ENCODE measurements at regions not wholly inside any gene's neighbourhood (a gene's known extent, or its start where the extent isn't known, plus 50 kb on each side); places are given as distances from the start of the nearest gene placed in this dataset.
A peak's percentile ranks its signal among the peaks of the same experiment; 100 is the strongest.

- H3K4me3 Mint-ChIP-seq, result no peak overlapping the region
- no peak overlapping the region for H3K27ac Mint-ChIP-seq
- peaks cover 4 to 7% of the 10 kb centered on the region in 2 donors for H3K4me1 Mint-ChIP-seq (ENCODE audit: low read depth in 2 of 2)
- H3K27me3 Mint-ChIP-seq, result peaks cover 0 to 2% of the 10 kb centered on the region in 2 donors
- no peaks in the 10 kb centered on the region for H3K36me3 Mint-ChIP-seq
- ATAC-seq, result no peak
- DNase-seq (ENCODE audit: low spot score), result no peak
- H3K9me3 Mint-ChIP-seq, result no peaks in the 10 kb centered on the region
Measured at GRCh38 chr4:4671774-4672349, 130.0 kb upstream of the STX18 start.

- peaks cover 0 to 2% of the 10 kb centered on the region in 2 donors for H3K27me3 Mint-ChIP-seq
- no peak for DNase-seq (ENCODE audit: low spot score)
- no peaks in the 10 kb centered on the region for H3K36me3 Mint-ChIP-seq
- H3K27ac Mint-ChIP-seq, result no peak overlapping the region
- no peaks in the 10 kb centered on the region for H3K9me3 Mint-ChIP-seq
- H3K4me3 Mint-ChIP-seq, result no peak overlapping the region
- H3K4me1 Mint-ChIP-seq (ENCODE audit: low read depth in 2 of 2), result peaks cover 4 to 7% of the 10 kb centered on the region in 2 donors
- no peak for ATAC-seq
Measured at GRCh38 chr4:4670869-4671268, 129.0 kb upstream of the STX18 start.

DNA sequence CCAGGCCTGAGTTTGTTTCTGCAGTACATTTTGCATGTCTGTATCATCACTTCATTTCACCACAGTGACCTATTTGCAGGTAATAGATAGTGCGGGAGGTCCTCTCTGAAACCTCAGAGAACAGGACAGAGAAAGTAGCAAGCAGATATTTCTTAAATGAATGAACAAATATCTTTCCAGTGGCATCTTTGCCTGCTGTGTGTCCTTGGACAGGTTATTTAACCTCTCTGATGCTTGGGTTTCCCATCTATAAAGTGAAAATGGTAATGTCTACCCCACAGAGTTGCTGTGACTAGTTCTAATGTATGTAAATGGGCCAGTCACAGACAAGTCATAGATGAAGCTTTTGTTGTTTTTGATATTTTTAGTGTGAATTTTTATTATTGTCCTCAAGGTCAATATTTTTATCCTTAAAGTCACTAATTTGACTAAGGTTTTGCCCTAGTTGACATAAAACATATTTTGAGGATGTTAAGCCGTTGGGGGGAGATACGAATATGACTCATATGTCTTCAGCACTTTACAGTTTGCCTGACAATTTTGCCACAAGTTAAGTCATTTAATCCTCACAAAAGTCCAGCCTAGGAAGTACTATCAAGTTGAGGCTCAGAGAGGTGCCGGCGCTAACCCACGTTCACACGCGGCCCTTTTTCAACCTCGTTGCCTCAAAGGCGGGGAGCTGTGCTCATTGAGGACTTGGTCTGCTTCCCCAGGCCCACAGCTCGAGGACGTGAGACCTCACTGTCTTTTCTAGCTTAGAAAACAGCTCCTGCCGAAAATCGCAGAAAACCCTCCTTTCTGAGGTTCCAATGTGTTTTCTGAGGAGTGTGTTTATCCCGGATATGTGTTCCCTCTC lies 126.7 kb upstream of the STX18 start:
- peaks cover 4 to 7% of the 10 kb centered on the region in 2 donors for H3K4me1 Mint-ChIP-seq (ENCODE audit: low read depth in 2 of 2)
- no peak overlapping the region for H3K27ac Mint-ChIP-seq
- H3K27me3 Mint-ChIP-seq, result peaks cover 0 to 2% of the 10 kb centered on the region in 2 donors
- ATAC-seq (peak in 1 of 2 donors; percentile 48), DNase-seq (ENCODE audit: low spot score) (no peak)
- H3K9me3 Mint-ChIP-seq, result no peaks in the 10 kb centered on the region
- no peak overlapping the region for H3K4me3 Mint-ChIP-seq
- no peaks in the 10 kb centered on the region for H3K36me3 Mint-ChIP-seq

GRCh38 chr4:4667622-4668081 lies 125.8 kb upstream of the STX18 start:
- no peaks in the 10 kb centered on the region for H3K9me3 Mint-ChIP-seq
- no peaks in the 10 kb centered on the region for H3K36me3 Mint-ChIP-seq
- no peak overlapping the region for H3K27ac Mint-ChIP-seq
- peaks cover 4 to 7% of the 10 kb centered on the region in 2 donors for H3K4me1 Mint-ChIP-seq (ENCODE audit: low read depth in 2 of 2)
- peaks cover 0 to 2% of the 10 kb centered on the region in 2 donors for H3K27me3 Mint-ChIP-seq
- no peak overlapping the region for H3K4me3 Mint-ChIP-seq
- DNase-seq (ENCODE audit: low spot score) (no peak), ATAC-seq (no peak)

GRCh38 chr4:4666693-4667621 lies 125.1 kb upstream of the STX18 start:
- H3K4me1 Mint-ChIP-seq (ENCODE audit: low read depth in 2 of 2), result peaks cover 4 to 7% of the 10 kb centered on the region in 2 donors
- no peak for DNase-seq (ENCODE audit: low spot score)
- H3K9me3 Mint-ChIP-seq, result no peaks in the 10 kb centered on the region
- ATAC-seq, result no peak
- H3K4me3 Mint-ChIP-seq, result no peak overlapping the region
- H3K36me3 Mint-ChIP-seq, result no peaks in the 10 kb centered on the region
- no peak overlapping the region for H3K27ac Mint-ChIP-seq
- peaks cover 0 to 2% of the 10 kb centered on the region in 2 donors for H3K27me3 Mint-ChIP-seq

- H3K4me3 Mint-ChIP-seq, result no peak overlapping the region
Measured at GRCh38 chr4:4666187-4666586, 124.3 kb upstream of the STX18 start.

DNA sequence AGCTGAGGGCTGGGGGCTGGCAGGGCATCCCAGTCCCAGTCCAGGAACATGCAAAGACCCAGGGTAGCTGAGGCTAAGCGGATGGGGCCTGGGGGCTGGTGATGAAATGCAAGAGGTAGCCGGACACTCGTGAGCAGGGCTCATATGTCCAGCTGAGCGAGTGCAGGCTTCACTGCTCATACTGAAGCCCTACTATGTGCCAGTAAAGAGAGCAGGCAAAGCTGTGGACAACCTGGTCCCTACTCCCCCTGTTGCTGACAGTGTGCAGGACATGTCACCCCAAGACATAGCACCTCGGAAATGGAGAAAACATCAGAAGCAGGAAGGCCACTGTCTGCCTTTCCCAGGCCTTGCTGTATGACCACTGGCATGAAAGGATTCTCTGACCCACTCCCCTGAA lies 122.4 kb upstream of the STX18 start:
- no peak overlapping the region for H3K27ac Mint-ChIP-seq
- H3K4me3 Mint-ChIP-seq, result no peak overlapping the region
- no peaks in the 10 kb centered on the region for H3K36me3 Mint-ChIP-seq
- peaks cover 0 to 2% of the 10 kb centered on the region in 2 donors for H3K27me3 Mint-ChIP-seq
- H3K9me3 Mint-ChIP-seq, result no peaks in the 10 kb centered on the region
- DNase-seq (ENCODE audit: low spot score), result no peak
- ATAC-seq, result no peak
- peaks cover under 1 to 7% of the 10 kb centered on the region in 2 donors for H3K4me1 Mint-ChIP-seq (ENCODE audit: low read depth in 2 of 2)

More at GRCh38 chr4:4666187-4666586, 124.3 kb upstream of the STX18 start:
- no peak overlapping the region for H3K27ac Mint-ChIP-seq
- no peaks in the 10 kb centered on the region for H3K36me3 Mint-ChIP-seq
- ATAC-seq (no peak), DNase-seq (ENCODE audit: low spot score) (no peak)
- H3K4me1 Mint-ChIP-seq (ENCODE audit: low read depth in 2 of 2), result peaks cover 4 to 7% of the 10 kb centered on the region in 2 donors
- H3K27me3 Mint-ChIP-seq, result peaks cover 0 to 2% of the 10 kb centered on the region in 2 donors
- no peaks in the 10 kb centered on the region for H3K9me3 Mint-ChIP-seq

DNA sequence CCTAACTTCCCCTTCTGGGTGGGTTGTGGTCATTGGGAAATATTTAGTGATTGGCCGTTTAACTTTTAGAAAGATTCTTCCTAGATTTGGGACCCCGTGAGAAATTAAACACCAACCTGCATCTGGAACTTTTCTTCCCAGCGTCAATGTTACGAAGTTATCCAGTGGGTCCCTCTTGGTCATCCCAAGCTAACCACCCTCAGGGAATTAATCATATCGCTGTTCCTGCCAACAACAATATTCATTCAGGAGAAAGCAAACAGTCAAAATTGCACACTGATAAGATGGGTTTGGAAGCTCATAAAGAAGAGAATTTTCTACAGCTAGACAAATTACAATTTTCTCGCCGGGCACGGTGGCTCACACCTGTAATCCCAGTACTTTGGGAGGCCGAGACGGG lies 121.2 kb upstream of the STX18 start:
- Mint-ChIP-seq H3K4me1 (ENCODE audit: low read depth in 2 of 2) (no peaks in the 10 kb centered on the region), H3K36me3 (no peaks in the 10 kb centered on the region), H3K9me3 (no peaks in the 10 kb centered on the region), H3K27me3 (no peaks in the 10 kb centered on the region), H3K27ac (no peak overlapping the region), H3K4me3 (no peak overlapping the region)
- no peak for DNase-seq (ENCODE audit: low spot score)
- no peak for ATAC-seq

GRCh38 chr4:4662230-4662629 lies 120.4 kb upstream of the STX18 start:
- no peak for DNase-seq (ENCODE audit: low spot score)
- Mint-ChIP-seq H3K36me3 (no peaks in the 10 kb centered on the region), H3K4me3 (no peak overlapping the region), H3K9me3 (no peaks in the 10 kb centered on the region), H3K27me3 (no peaks in the 10 kb centered on the region), H3K27ac (no peak overlapping the region), H3K4me1 (ENCODE audit: low read depth in 2 of 2) (no peaks in the 10 kb centered on the region)
- ATAC-seq, result no peak

DNA sequence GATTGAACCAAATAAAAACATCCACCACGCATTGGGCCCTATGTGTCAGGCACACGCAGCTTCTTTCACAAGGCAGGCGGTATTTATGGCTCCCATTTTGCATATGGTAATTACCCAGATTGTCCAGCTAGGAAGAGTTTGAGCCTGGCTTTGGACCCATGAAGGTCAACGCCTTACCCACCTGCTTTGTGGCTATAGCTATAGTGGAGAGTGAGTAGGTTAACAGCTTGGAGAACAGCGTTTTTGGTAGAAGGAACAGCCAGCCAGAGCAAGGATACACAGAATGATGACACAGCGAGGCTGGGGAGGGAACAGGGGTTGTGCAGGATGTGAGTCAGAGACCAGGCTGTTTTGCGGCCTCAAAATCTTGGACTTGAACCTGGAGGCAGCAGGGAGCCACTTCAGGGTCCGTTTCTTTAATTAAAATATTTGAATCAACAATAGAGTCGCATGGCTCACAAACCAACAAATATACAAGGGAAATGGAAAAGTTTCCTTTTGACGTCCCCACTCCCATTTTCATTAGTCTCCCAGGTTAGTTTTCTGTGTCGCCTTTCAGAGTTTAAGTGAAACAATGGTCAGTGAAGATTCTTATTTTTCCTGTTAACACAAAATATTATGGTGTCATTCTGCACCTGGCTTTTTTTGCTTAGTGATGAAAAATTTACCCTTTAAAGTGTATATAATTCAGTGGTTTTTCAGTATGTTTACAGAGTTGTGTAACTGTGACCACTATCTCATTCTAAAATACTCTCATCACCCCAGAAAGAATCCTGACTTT lies 118.2 kb upstream of the STX18 start:
- no peak for DNase-seq (ENCODE audit: low spot score)
- Mint-ChIP-seq H3K36me3 (no peaks in the 10 kb centered on the region), H3K27me3 (no peaks in the 10 kb centered on the region), H3K4me1 (ENCODE audit: low read depth in 2 of 2) (no peaks in the 10 kb centered on the region), H3K27ac (no peak overlapping the region), H3K4me3 (no peak overlapping the region), H3K9me3 (no peaks in the 10 kb centered on the region)
- ATAC-seq, result no peak

DNA sequence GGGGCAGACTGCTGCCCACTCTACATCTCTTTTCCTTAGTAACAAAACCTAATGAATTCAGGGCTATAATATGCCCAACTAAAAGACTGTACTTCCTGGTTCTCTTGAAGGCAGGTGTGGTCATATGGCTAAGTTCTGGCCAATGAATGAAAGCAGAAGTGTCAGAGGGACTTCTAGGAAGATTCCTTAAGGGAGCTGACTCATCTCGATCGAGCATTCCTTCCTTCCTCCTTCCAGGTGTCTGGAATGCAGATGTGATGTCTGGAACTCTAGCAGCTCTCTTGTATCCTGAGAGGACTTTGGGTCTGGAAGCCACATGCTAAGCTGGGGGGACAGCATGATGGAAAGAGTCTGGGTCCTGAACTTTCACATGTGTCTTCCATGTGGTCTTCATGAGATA lies 116.2 kb upstream of the STX18 start:
- Mint-ChIP-seq H3K27me3 (no peaks in the 10 kb centered on the region), H3K4me1 (ENCODE audit: low read depth in 2 of 2) (no peaks in the 10 kb centered on the region), H3K4me3 (no peak overlapping the region), H3K9me3 (no peaks in the 10 kb centered on the region), H3K36me3 (no peaks in the 10 kb centered on the region), H3K27ac (no peak overlapping the region)
- ATAC-seq (no peak), DNase-seq (ENCODE audit: low spot score) (no peak)

DNA sequence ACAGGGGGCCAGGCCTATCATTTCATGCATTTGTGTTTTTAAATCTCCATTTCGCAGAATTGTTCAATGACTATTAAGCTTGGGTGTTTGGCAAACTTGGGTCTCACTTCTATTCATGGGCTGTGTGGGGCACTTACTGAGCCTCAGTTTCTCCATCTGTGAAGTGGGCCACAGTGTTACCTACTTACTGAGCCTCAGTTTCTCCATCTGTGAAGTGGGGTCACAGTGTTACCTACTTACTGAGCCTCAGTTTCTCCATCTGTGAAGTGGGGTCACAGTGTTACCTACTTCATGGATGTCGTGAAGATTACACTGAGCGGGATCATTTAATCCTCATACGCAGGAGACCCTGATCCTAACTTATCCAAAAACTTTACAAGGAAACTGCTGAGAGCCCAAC lies 115.1 kb upstream of the STX18 start:
- ATAC-seq (no peak), DNase-seq (ENCODE audit: low spot score) (no peak)
- Mint-ChIP-seq H3K9me3 (no peaks in the 10 kb centered on the region), H3K36me3 (no peaks in the 10 kb centered on the region), H3K4me3 (no peak overlapping the region), H3K27me3 (no peaks in the 10 kb centered on the region), H3K27ac (no peak overlapping the region), H3K4me1 (ENCODE audit: low read depth in 2 of 2) (no peaks in the 10 kb centered on the region)

DNA sequence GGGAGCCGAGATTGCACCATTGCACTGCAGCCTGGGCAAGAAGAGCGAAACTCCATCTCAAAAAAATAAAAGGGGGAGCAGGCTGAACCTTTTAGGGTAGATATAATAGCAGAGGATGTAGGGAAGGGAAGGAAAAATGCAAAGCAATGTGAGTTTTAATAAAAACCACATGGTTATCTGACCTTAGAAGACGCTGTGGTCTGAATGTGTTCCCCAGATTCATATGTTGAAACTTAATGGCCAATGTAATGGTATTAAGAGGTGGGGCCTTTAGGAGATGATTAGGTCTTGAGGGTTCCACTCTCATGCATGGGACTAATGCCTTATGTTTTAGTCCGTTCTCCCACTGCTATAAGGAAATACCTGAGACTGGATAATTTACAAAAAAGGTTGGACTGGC lies 114.1 kb upstream of the STX18 start:
- DNase-seq (ENCODE audit: low spot score) (no peak), ATAC-seq (no peak)
- no peaks in the 10 kb centered on the region for H3K4me1 Mint-ChIP-seq (ENCODE audit: low read depth in 2 of 2)
- H3K4me3 Mint-ChIP-seq, result no peak overlapping the region
- H3K27me3 Mint-ChIP-seq, result no peaks in the 10 kb centered on the region
- H3K36me3 Mint-ChIP-seq, result no peaks in the 10 kb centered on the region
- H3K9me3 Mint-ChIP-seq, result no peaks in the 10 kb centered on the region
- H3K27ac Mint-ChIP-seq, result no peak overlapping the region

Measured in natural killer cell treated with Interleukin-12 subunit alpha and Interleukin-12 subunit beta and Interleukin-15 and Interleukin-18, amount 100 ng/mL, for 72 hours (primary cell).